ENCODE measurements at regions not wholly inside any gene's neighbourhood (a gene's known extent, or its start where the extent isn't known, plus 50 kb on each side); places are given as distances from the start of the nearest gene placed in this dataset.

- DNase-seq = no peak
Measured at GRCh38 chr14:100659345-100660001, 67.2 kb upstream of the DLK1 start.

- DNase-seq = no peak
Measured at GRCh38 chr14:100660498-100660881, 66.2 kb upstream of the DLK1 start.

- DNase-seq = no peak
Measured at GRCh38 chr14:100660882-100661635, 65.6 kb upstream of the DLK1 start.

GRCh38 chr14:100662879-100663760 is 63.6 kb upstream of the DLK1 start:
- peak; percentile 61 for DNase-seq

- DNase-seq = no peak
Measured at GRCh38 chr14:100663761-100664052, 63.0 kb upstream of the DLK1 start.

- DNase-seq = no peak
Measured at GRCh38 chr14:100664231-100664630, 62.5 kb upstream of the DLK1 start.

- no peak for DNase-seq
Measured at GRCh38 chr14:100664841-100665510, 61.7 kb upstream of the DLK1 start.

- peak; percentile 33 for DNase-seq
Measured at GRCh38 chr14:100665511-100666032, 61.1 kb upstream of the DLK1 start.

- DNase-seq = no peak
Measured at GRCh38 chr14:100666403-100666802, 60.3 kb upstream of the DLK1 start.

GRCh38 chr14:100666851-100667250 is 59.8 kb upstream of the DLK1 start:
- no peak for DNase-seq

GRCh38 chr14:100667656-100668055 is 59.0 kb upstream of the DLK1 start:
- no peak for DNase-seq

- no peak for DNase-seq
Measured at GRCh38 chr14:100668352-100668751, 58.3 kb upstream of the DLK1 start.

GRCh38 chr14:100669011-100669412 is 57.7 kb upstream of the DLK1 start:
- no peak for DNase-seq

- DNase-seq = no peak
Measured at GRCh38 chr14:100669468-100669867, 57.2 kb upstream of the DLK1 start.

GRCh38 chr14:100670017-100670752 is 56.5 kb upstream of the DLK1 start:
- no peak for DNase-seq

GRCh38 chr14:100670753-100671049 is 56.0 kb upstream of the DLK1 start:
- no peak for DNase-seq

GRCh38 chr14:100671386-100671901 is 55.2 kb upstream of the DLK1 start:
- DNase-seq = no peak

- no peak for DNase-seq
Measured at GRCh38 chr14:100671906-100672305, 54.8 kb upstream of the DLK1 start.

- no peak for DNase-seq
Measured at GRCh38 chr14:100673085-100673806, 53.4 kb upstream of the DLK1 start.

GRCh38 chr14:100673807-100674154 is 52.9 kb upstream of the DLK1 start:
- DNase-seq = no peak

GRCh38 chr14:100674428-100674827 is 52.3 kb upstream of the DLK1 start:
- no peak for DNase-seq

Data from fibroblast of skin of back (primary cell).